OCI-LY1 (cell line): ENCODE measurements at regions not wholly inside any gene's neighbourhood (a gene's known extent, or its start where the extent isn't known, plus 50 kb on each side); places are given as distances from the start of the nearest gene placed in this dataset.

ENCODE experiments used
- H2AFZ ChIP-seq: fragments of 200-600 bp; sonication (generic), shearing (Covaris generic); 2 replicates; pipeline ENCODE4 v1.6.0; 2014; ENCODE audit warnings: antibody characterized with exemption, mild to moderate bottlenecking, low read length
- H3F3A ChIP-seq: fragments of 200-600 bp; sonication (generic), shearing (Covaris generic); 2 replicates; pipeline ENCODE4 v1.6.0; 2014; ENCODE audit warnings: mild to moderate bottlenecking, antibody characterized with exemption, low read length, moderate library complexity; ENCODE audit not compliant: insufficient read depth
- H3K27ac ChIP-seq: fragments of 200-600 bp; sonication (generic); 2 replicates; pipeline ENCODE4 v1.5.1; 2014; ENCODE audit warnings: low read length, mixed run types, mild to moderate bottlenecking, low read depth; ENCODE audit not compliant: poor library complexity, severe bottlenecking
- H3K27me3 ChIP-seq: fragments of 200-600 bp; sonication (generic); 2 replicates; pipeline ENCODE4 v1.6.0; 2014; ENCODE audit warnings: antibody characterized with exemption, mild to moderate bottlenecking, low read length, moderate library complexity; ENCODE audit not compliant: insufficient read depth
- H3K36me3 ChIP-seq: fragments of 200-600 bp; sonication (generic); 2 replicates; pipeline ENCODE4 v1.6.1; 2014; ENCODE audit warnings: mild to moderate bottlenecking, antibody characterized with exemption, low read length, moderate library complexity, mixed read lengths; ENCODE audit not compliant: insufficient read depth
- H3K4me1 ChIP-seq: fragments of 200-600 bp; sonication (generic); 2 replicates; pipeline ENCODE4 v1.5.1; 2014; ENCODE audit warnings: mild to moderate bottlenecking, low read length, moderate library complexity; ENCODE audit not compliant: insufficient read depth, severe bottlenecking
- H3K4me2 ChIP-seq: fragments of 200-600 bp; sonication (generic), shearing (Covaris generic); 2 replicates; pipeline ENCODE4 v1.6.1; 2014; ENCODE audit warnings: low read length
- H3K4me3 ChIP-seq: fragments of 200-600 bp; sonication (generic); 2 replicates; pipeline ENCODE4 v1.5.1; 2014; ENCODE audit warnings: low read length, low read depth, mild to moderate bottlenecking, mixed read lengths; ENCODE audit not compliant: poor library complexity, severe bottlenecking
- H3K79me2 ChIP-seq: fragments of 200-600 bp; shearing (Covaris generic); 2 replicates; pipeline ENCODE4 v1.6.1; 2016; ENCODE audit warnings: mixed run types, low read length, mixed read lengths; ENCODE audit not compliant: insufficient read depth
- H3K9ac ChIP-seq: fragments of 200-600 bp; sonication (generic), shearing (Covaris generic); 2 replicates; pipeline ENCODE4 v1.6.1; 2014; ENCODE audit warnings: mild to moderate bottlenecking, low read length, mixed read lengths
- H3K9me2 ChIP-seq: fragments of 200-600 bp; sonication (generic), shearing (Covaris generic); 2 replicates; pipeline ENCODE4 v1.6.1; 2014; ENCODE audit warnings: low read depth, mild to moderate bottlenecking, low read length, mixed read lengths
- H3K9me3 ChIP-seq: fragments of 200-600 bp; shearing (Covaris generic); 2 replicates; pipeline ENCODE4 v1.6.1; 2014; ENCODE audit warnings: low read length, mixed read lengths
- H4K20me1 ChIP-seq: fragments of 200-600 bp; sonication (generic), shearing (Covaris generic); 2 replicates; pipeline ENCODE4 v1.6.0; 2016; ENCODE audit warnings: mild to moderate bottlenecking, low read length; ENCODE audit not compliant: insufficient read depth
- CTCF ChIP-seq: fragments of 200-600 bp; sonication (generic), shearing (Covaris generic); IDR thresholded peaks from 2 replicates; pipeline ENCODE4 v1.5.1; 2017; ENCODE audit warnings: mild to moderate bottlenecking, antibody characterized with exemption, low read length, moderate library complexity, mixed read lengths
- EZH2 ChIP-seq: fragments of 200-600 bp; sonication (generic), shearing (Covaris generic); IDR thresholded peaks from 2 replicates; pipeline ENCODE4 v1.8.0; 2017; ENCODE audit warnings: borderline replicate concordance, mixed run types, mild to moderate bottlenecking, antibody characterized with exemption, low read length, moderate library complexity, mixed read lengths

- Histone ChIP-seq H3K4me3 (no peak overlapping the region), H3K27ac (no peak overlapping the region), H3K4me1 (no peaks in the 10 kb centered on the region), H2AFZ (no peak overlapping the region), H3K9me3 (no peaks in the 10 kb centered on the region), H3K27me3 (no peaks in the 10 kb centered on the region), H3F3A (no peaks in the 10 kb centered on the region), H3K36me3 (no peaks in the 10 kb centered on the region), H3K4me2 (no peak overlapping the region), H3K9me2 (no peaks in the 10 kb centered on the region), H4K20me1 (no peaks in the 10 kb centered on the region), H3K9ac (no peak overlapping the region), H3K79me2 (no peaks in the 10 kb centered on the region)
- TF ChIP-seq CTCF (no peak), EZH2 (no peak)
These were observed 96.1 kb upstream of the DIO3 start for GRCh38 chr14:101464984-101465794.

- no peaks in the 10 kb centered on the region for H3F3A ChIP-seq
- no peak for TF ChIP-seq EZH2
- no peak for TF ChIP-seq CTCF
These were observed 95.4 kb upstream of the DIO3 start for GRCh38 chr14:101465795-101466448.

GRCh38 chr14:101466456-101467180 lies 94.7 kb upstream of the DIO3 start:
- Histone ChIP-seq H3K27me3 (no peaks in the 10 kb centered on the region), H3K4me1 (no peaks in the 10 kb centered on the region), H3K9me2 (no peaks in the 10 kb centered on the region), H3K9me3 (no peaks in the 10 kb centered on the region), H2AFZ (no peak overlapping the region), H3K27ac (no peak overlapping the region), H3K9ac (no peak overlapping the region), H3K4me2 (no peak overlapping the region), H3K36me3 (no peaks in the 10 kb centered on the region), H4K20me1 (no peaks in the 10 kb centered on the region), H3K4me3 (no peak overlapping the region), H3F3A (no peaks in the 10 kb centered on the region), H3K79me2 (no peaks in the 10 kb centered on the region)
- TF ChIP-seq CTCF = no peak
- TF ChIP-seq EZH2 = no peak

More at GRCh38 chr14:101465795-101466448, 95.4 kb upstream of the DIO3 start:
- Histone ChIP-seq H3K27ac (no peak overlapping the region), H3K79me2 (no peaks in the 10 kb centered on the region), H3K4me3 (no peak overlapping the region), H3K9me3 (no peaks in the 10 kb centered on the region), H4K20me1 (no peaks in the 10 kb centered on the region), H2AFZ (no peak overlapping the region), H3K9me2 (no peaks in the 10 kb centered on the region), H3K9ac (no peak overlapping the region), H3K4me2 (no peak overlapping the region), H3K27me3 (no peaks in the 10 kb centered on the region), H3K36me3 (no peaks in the 10 kb centered on the region), H3K4me1 (no peaks in the 10 kb centered on the region)
